CD14-positive monocyte (primary cell): ENCODE measurements at regions not wholly inside any gene's neighbourhood (a gene's known extent, or its start where the extent isn't known, plus 50 kb on each side); places are given as distances from the start of the nearest gene placed in this dataset.

Experiments
- DNase-seq, 3 donors: peaks; one replicate each; pipeline ENCODE4 v3.0.0-alpha.2; 2011 to 2022
- H2AFZ ChIP-seq: 2 replicates; pipeline ENCODE4 v1.6.0; 2012; ENCODE audit warnings: mild to moderate bottlenecking, low read depth, low read length, inconsistent platforms; ENCODE audit not compliant: insufficient read depth, poor library complexity, severe bottlenecking
- H3K27ac ChIP-seq, 2 donors: 1 replicate in 1 of 2; 2 replicates in 1 of 2; pipeline ENCODE4 v1.5.1; 2012 to 2013; ENCODE audit warnings: low read length in 2 of 2, control low read depth in 1 of 2, inconsistent platforms in 1 of 2, low read depth in 1 of 2, mild to moderate bottlenecking in 1 of 2
- H3K27me3 ChIP-seq, 2 donors: one replicate each; pipeline versions ENCODE4 v1.6.0 to v1.6.1; 2011 to 2013; ENCODE audit warnings: low read length in 2 of 2; ENCODE audit not compliant: control insufficient read depth in 2 of 2, insufficient read depth in 2 of 2
- H3K36me3 ChIP-seq, 2 donors: replicated peaks in 1 of 2; 1 replicate in 1 of 2; 2 replicates in 1 of 2; pipeline versions ENCODE4 v1.5.1 to v1.6.1; 2012 to 2013; ENCODE audit warnings: low read length in 2 of 2, control low read depth in 1 of 2, inconsistent platforms in 1 of 2, mild to moderate bottlenecking in 1 of 2; ENCODE audit not compliant: insufficient read depth in 2 of 2, control insufficient read depth in 1 of 2
- H3K4me1 ChIP-seq, 2 donors: 1 replicate in 1 of 2; 2 replicates in 1 of 2; pipeline versions ENCODE4 v1.5.1 to v1.6.1; 2012 to 2013; ENCODE audit warnings: low read length in 2 of 2, control low read depth in 1 of 2, inconsistent platforms in 1 of 2, mild to moderate bottlenecking in 1 of 2, moderate library complexity in 1 of 2; ENCODE audit not compliant: insufficient read depth in 2 of 2, control insufficient read depth in 1 of 2
- H3K4me2 ChIP-seq: replicated peaks from 2 replicates; pipeline ENCODE3; 2012; ENCODE audit warnings: low read length, moderate library complexity, mild to moderate bottlenecking; ENCODE audit not compliant: poor library complexity, severe bottlenecking; ENCODE audit errors: extremely low read depth
- H3K4me3 ChIP-seq, 3 experiments: fragments of 200-600 bp in 1 of 3; sonication (generic) in 1 of 3; replicated peaks in 1 of 3; 1 replicate in 2 of 3; 2 replicates in 1 of 3; pipeline ENCODE4 v1.5.1; 2011 to 2013; ENCODE audit warnings: low read length in 3 of 3, mild to moderate bottlenecking in 3 of 3, control low read depth in 2 of 3, low read depth in 2 of 3, inconsistent platforms in 1 of 3, moderate library complexity in 1 of 3
- H3K79me2 ChIP-seq: 2 replicates; pipeline ENCODE4 v1.6.0; 2012; ENCODE audit warnings: mild to moderate bottlenecking, control low read depth, inconsistent platforms, low read length, moderate library complexity; ENCODE audit not compliant: insufficient read depth
- H3K9ac ChIP-seq: 2 replicates; pipeline ENCODE4 v1.6.0; 2017; ENCODE audit warnings: low read length, mild to moderate bottlenecking; ENCODE audit not compliant: insufficient read depth, poor library complexity, severe bottlenecking
- H3K9me3 ChIP-seq, 2 donors: replicated peaks in 1 of 2; 1 replicate in 1 of 2; 2 replicates in 1 of 2; pipeline versions ENCODE4 v1.5.1 to v1.6.1; 2012 to 2013; ENCODE audit warnings: low read length in 2 of 2, control low read depth in 1 of 2; ENCODE audit not compliant: control insufficient read depth in 1 of 2, insufficient read depth in 1 of 2
- H4K20me1 ChIP-seq: 2 replicates; pipeline ENCODE4 v1.6.0; 2012; ENCODE audit warnings: mild to moderate bottlenecking, low read length, control low read depth, moderate library complexity; ENCODE audit not compliant: insufficient read depth
- H3K27ac Mint-ChIP-seq, 7 donors: one replicate each; pipeline ENCODE4 v1.8.0; 2020; ENCODE audit warnings: mild to moderate bottlenecking in 7 of 7, mixed read lengths in 7 of 7, moderate library complexity in 6 of 7, inconsistent platforms in 2 of 7
- H3K27me3 Mint-ChIP-seq, 3 donors: one replicate each; pipeline ENCODE4 v1.8.0; 2021 to 2022; ENCODE audit warnings: low read depth in 3 of 3, mild to moderate bottlenecking in 3 of 3, mixed read lengths in 3 of 3, moderate library complexity in 3 of 3, inconsistent platforms in 1 of 3
- H3K36me3 Mint-ChIP-seq, 2 donors: one replicate each; pipeline ENCODE4 v1.8.0; 2020; ENCODE audit warnings: mixed read lengths in 2 of 2, inconsistent platforms in 1 of 2, mild to moderate bottlenecking in 1 of 2
- H3K4me1 Mint-ChIP-seq: one replicate; pipeline ENCODE4 v1.8.0; 2020; ENCODE audit warnings: mild to moderate bottlenecking, mixed read lengths
- H3K4me3 Mint-ChIP-seq, 2 donors: one replicate each; pipeline ENCODE4 v1.8.0; 2020; ENCODE audit warnings: mild to moderate bottlenecking in 2 of 2, mixed read lengths in 2 of 2, moderate library complexity in 1 of 2
- H3K9me3 Mint-ChIP-seq, 7 donors: one replicate each; pipeline ENCODE4 v1.8.0; 2020 to 2022; ENCODE audit warnings: mixed read lengths in 7 of 7, mild to moderate bottlenecking in 6 of 7, moderate library complexity in 6 of 7, inconsistent platforms in 2 of 7
- CTCF ChIP-seq: fragments of 200-600 bp; IDR thresholded peaks from one replicate; pipeline ENCODE4 v1.8.0; 2022; ENCODE audit warnings: antibody characterized with exemption, mild to moderate bottlenecking
- WGBS: methylation state at CpG from one replicate; pipeline ENCODE4 v1.1.5; 2013; ENCODE audit warnings: missing lambda C conversion rate; ENCODE audit not compliant: insufficient coverage; 5-methylcytosine and 5-hydroxymethylcytosine counted together
- intact Hi-C, 2 donors: fragments of 100-400 bp; cut with micrococcal nuclease; formaldehyde crosslinking; loops; one replicate each; pipeline versions ENCODE4 v1.15.0 to v1.15.1; 2023

GRCh38 chr5:121695307-121695706 lies 156.4 kb upstream of the FTMT start:
- Histone ChIP-seq H3K4me2 (no peak overlapping the region), H3K4me3 (no peak overlapping the region), H3K27me3 (no peaks in the 10 kb centered on the region), H3K27ac (no peak overlapping the region), H3K36me3 (no peaks in the 10 kb centered on the region), H3K9ac (no peak overlapping the region), H3K79me2 (no peaks in the 10 kb centered on the region), H3K9me3 (no peaks in the 10 kb centered on the region), H3K4me1 (no peaks in the 10 kb centered on the region), H4K20me1 (no peaks in the 10 kb centered on the region), H2AFZ (no peak overlapping the region)
- no peaks in the 10 kb centered on the region for H3K36me3 Mint-ChIP-seq
- no peak for TF ChIP-seq CTCF
- no peak overlapping the region for H3K27ac Mint-ChIP-seq
- H3K4me3 Mint-ChIP-seq: no peak overlapping the region
- intact Hi-C loops: no loop called here
- DNase-seq: no peak
- no CpG with 5 or more reads among the region's 2 CpGs for WGBS
- no peaks in the 10 kb centered on the region for H3K27me3 Mint-ChIP-seq
- peaks cover 0 to 4% (median 0%) of the 10 kb centered on the region in 7 donors for H3K9me3 Mint-ChIP-seq
- H3K4me1 Mint-ChIP-seq: no peaks in the 10 kb centered on the region

DNA sequence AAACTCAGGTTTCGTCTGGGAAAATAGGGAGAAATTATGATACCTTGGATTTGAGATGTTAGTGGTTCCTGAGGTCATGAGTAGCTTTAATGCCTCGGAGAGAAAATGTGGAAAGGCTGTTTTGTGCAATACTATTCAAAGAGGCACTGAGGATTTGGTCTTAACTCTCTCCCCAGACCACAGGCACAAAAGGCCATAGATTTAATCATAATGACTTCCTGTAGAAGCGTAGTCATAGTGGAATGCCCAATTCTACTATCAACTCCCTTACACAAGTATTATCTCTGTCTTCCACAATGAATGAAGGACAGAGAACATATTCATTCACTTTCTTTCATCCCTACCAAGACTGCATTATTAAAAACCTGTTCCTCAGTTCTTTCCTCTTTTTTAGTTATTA lies 153.0 kb upstream of the FTMT start:
- intact Hi-C loops: no loop called here
- no peak overlapping the region for H3K27ac Mint-ChIP-seq
- no peaks in the 10 kb centered on the region for H3K9me3 ChIP-seq
- H3K27me3 ChIP-seq: no peaks in the 10 kb centered on the region
- no peak overlapping the region for H3K4me3 ChIP-seq
- H3K4me3 Mint-ChIP-seq: no peak overlapping the region
- no peaks in the 10 kb centered on the region for H3K36me3 Mint-ChIP-seq
- no peaks in the 10 kb centered on the region for H4K20me1 ChIP-seq
- no peak for TF ChIP-seq CTCF
- H3K9ac ChIP-seq: no peak overlapping the region
- H3K4me2 ChIP-seq: no peak overlapping the region
- WGBS: 56% methylated on average over 1 of the region's 3 CpGs
- H3K79me2 ChIP-seq: no peaks in the 10 kb centered on the region
- peaks cover 0 to 4% (median 0%) of the 10 kb centered on the region in 7 donors for H3K9me3 Mint-ChIP-seq
- DNase-seq: no peak
- H2AFZ ChIP-seq: no peak overlapping the region
- no peak overlapping the region for H3K27ac ChIP-seq
- H3K36me3 ChIP-seq: no peaks in the 10 kb centered on the region
- H3K27me3 Mint-ChIP-seq: no peaks in the 10 kb centered on the region
- no peaks in the 10 kb centered on the region for H3K4me1 ChIP-seq
- H3K4me1 Mint-ChIP-seq: no peaks in the 10 kb centered on the region
